ENCODE measurements at regions not wholly inside any gene's neighbourhood (a gene's known extent, or its start where the extent isn't known, plus 50 kb on each side); places are given as distances from the start of the nearest gene placed in this dataset.
"Not testable (repeated sequence)": the region's sequence is repeated elsewhere in the genome, so short reads cannot be mapped to it uniquely, and the experiment has no call there.

GRCh38 chr5:50302815-50303490, 138.1 kb downstream of the EMB start:
- DNase-seq (ENCODE audit: low read depth), result peak; percentile 45
- H3K4me3 ChIP-seq (ENCODE audit: control insufficient read depth, low read depth, low read length), result no peak overlapping the region
- no peak for TF ChIP-seq CTCF (conservative IDR thresholded peaks at IDR 0.05; ENCODE audit: control insufficient read depth, insufficient read depth, low read depth, low read length)

GRCh38 chr5:50301756-50302155, 139.3 kb downstream of the EMB start:
- DNase-seq (ENCODE audit: low read depth), result no peak
- no peak overlapping the region for H3K4me3 ChIP-seq (ENCODE audit: control insufficient read depth, low read depth, low read length)
- no peak for TF ChIP-seq CTCF (conservative IDR thresholded peaks at IDR 0.05; ENCODE audit: control insufficient read depth, insufficient read depth, low read depth, low read length)

GRCh38 chr5:50300878-50301277, 140.2 kb downstream of the EMB start:
- TF ChIP-seq CTCF (conservative IDR thresholded peaks at IDR 0.05; ENCODE audit: control insufficient read depth, insufficient read depth, low read depth, low read length), result no peak
- DNase-seq (ENCODE audit: low read depth), result no peak
- H3K4me3 ChIP-seq (ENCODE audit: control insufficient read depth, low read depth, low read length), result no peak overlapping the region

- H3K4me3 ChIP-seq (ENCODE audit: control insufficient read depth, low read depth, low read length), result no peak overlapping the region
- TF ChIP-seq CTCF (conservative IDR thresholded peaks at IDR 0.05; ENCODE audit: control insufficient read depth, insufficient read depth, low read depth, low read length), result no peak
Measured at GRCh38 chr5:50299896-50300295, 141.2 kb downstream of the EMB start.

GRCh38 chr5:50292735-50293394, 148.2 kb downstream of the EMB start:
- no peak overlapping the region for H3K4me3 ChIP-seq (ENCODE audit: control insufficient read depth, low read depth, low read length)
- no peak for DNase-seq (ENCODE audit: low read depth)
- TF ChIP-seq CTCF (conservative IDR thresholded peaks at IDR 0.05; ENCODE audit: control insufficient read depth, insufficient read depth, low read depth, low read length), result no peak

More at GRCh38 chr5:50299896-50300295, 141.2 kb downstream of the EMB start:
- no peak for DNase-seq (ENCODE audit: low read depth)

- H3K4me3 ChIP-seq (ENCODE audit: control insufficient read depth, low read depth, low read length); DNase-seq (ENCODE audit: low read depth): not testable (repeated sequence)
Measured at GRCh38 chr5:50280461-50280860, 160.6 kb downstream of the EMB start.

All from fibroblast of mammary gland (primary cell).